Pancreas (tissue), 10 donors: ENCODE measurements at regions not wholly inside any gene's neighbourhood (a gene's known extent, or its start where the extent isn't known, plus 50 kb on each side); places are given as distances from the start of the nearest gene placed in this dataset.
"Not testable (repeated sequence)": the region's sequence is repeated elsewhere in the genome, so short reads cannot be mapped to it uniquely, and the experiment has no call there.

Source experiments
- ATAC-seq, 4 donors: fragments of 200-7000 bp; cut with Tn5 transposase; one replicate each; pipeline versions ENCODE4 v1.8.0 to v1.9.1; 2020; ENCODE audit warnings: mild to moderate bottlenecking in 4 of 4, moderate library complexity in 4 of 4
- DNase-seq, 6 donors: peaks; one replicate each; pipeline ENCODE4 v3.0.0-alpha.2; 2020
- FAIRE-seq: peaks from 2 replicates; lab custom pipeline; 2012; peaks lifted over from hg19 to GRCh38; lab: Jason Lieb, UNC
- H3K27ac ChIP-seq, 4 donors: fragments of 200-600 bp; sonication (generic); 1 replicate in 3 of 4; 2 replicates in 1 of 4; pipeline versions ENCODE4 v1.5.0 to v1.8.0; 2020
- H3K27me3 ChIP-seq, 4 donors: fragments of 200-600 bp; one replicate each; pipeline ENCODE4 v1.8.0; 2021
- H3K36me3 ChIP-seq, 3 donors: fragments of 200-600 bp; sonication (generic) in 1 of 3; one replicate each; pipeline versions ENCODE4 v1.5.0 to v1.8.0; 2020 to 2021
- H3K4me1 ChIP-seq, 3 donors: fragments of 200-600 bp; one replicate each; pipeline ENCODE4 v1.8.0; 2021
- H3K4me3 ChIP-seq, 4 donors: fragments of 200-600 bp; sonication (generic) in 2 of 4; one replicate each; pipeline versions ENCODE4 v1.5.0 to v1.8.0; 2020 to 2021
- H3K9me3 ChIP-seq, 4 donors: fragments of 200-600 bp; one replicate each; pipeline ENCODE4 v1.8.0; 2021
- WGBS, 2 donors: extraction: QIAGEN DNeasy Blood & Tissue Kit; methylation state at CpG; one replicate each; pipeline ENCODE4 v1.1.7; 2013; 5-methylcytosine and 5-hydroxymethylcytosine counted together
- intact Hi-C, 3 donors: fragments of 100-400 bp; cut with DNase I; formaldehyde crosslinking; loops; one replicate each; pipeline versions ENCODE4 v1.11.1 to v1.14.2; 2022
- TF ChIP-seq, protein P1 (sequence below), 4 donors: fragments of 200-600 bp; sonication (generic) in 3 of 4; IDR thresholded peaks; one replicate each; pipeline versions ENCODE4 v1.5.0 to v1.8.0; 2021; ENCODE audit warnings: antibody characterized with exemption in 4 of 4
- donor health status: healthy with polysubstance abuse.
- donor health status: DM: no; HTN: no; CAD: no; lungs with moderate emphysema.
- donor health status: DM: no; HTN: no; CAD: no.
- donor health status: control.
- donor health status: control.
- donor health status: Bipolar disorder and iron deficiency.
- donor health status: DM: yes; HTN: yes; CAD: no.
- donor health status: DM: no; HTN: no; CAD: no.
- donor health status: DM: no; HTN: no; CAD: no.
- donor health status: DM: yes; HTN: yes; CAD: no.

DNA sequence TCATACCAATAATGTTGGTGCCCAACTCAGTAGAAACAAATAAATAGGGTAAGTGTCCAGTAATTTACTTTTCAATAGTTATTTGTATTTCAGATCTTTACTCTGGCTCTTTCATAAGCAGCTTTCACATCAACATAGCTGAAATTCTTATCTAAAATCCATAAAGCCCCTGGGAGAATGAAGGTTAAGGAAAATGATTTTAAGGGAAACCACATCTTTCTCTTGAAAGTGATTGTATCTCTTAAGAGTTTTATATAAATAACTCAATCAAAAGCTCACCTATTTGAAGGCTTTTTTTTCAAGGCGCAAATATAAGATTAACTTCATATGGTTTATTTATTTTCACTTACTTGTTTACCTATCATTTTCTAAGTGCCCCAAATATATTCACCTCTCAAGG lies 324.4 kb downstream of the HGF start:
- H3K27me3 ChIP-seq = no peaks in the 10 kb centered on the region
- TF ChIP-seq, protein P1, sequence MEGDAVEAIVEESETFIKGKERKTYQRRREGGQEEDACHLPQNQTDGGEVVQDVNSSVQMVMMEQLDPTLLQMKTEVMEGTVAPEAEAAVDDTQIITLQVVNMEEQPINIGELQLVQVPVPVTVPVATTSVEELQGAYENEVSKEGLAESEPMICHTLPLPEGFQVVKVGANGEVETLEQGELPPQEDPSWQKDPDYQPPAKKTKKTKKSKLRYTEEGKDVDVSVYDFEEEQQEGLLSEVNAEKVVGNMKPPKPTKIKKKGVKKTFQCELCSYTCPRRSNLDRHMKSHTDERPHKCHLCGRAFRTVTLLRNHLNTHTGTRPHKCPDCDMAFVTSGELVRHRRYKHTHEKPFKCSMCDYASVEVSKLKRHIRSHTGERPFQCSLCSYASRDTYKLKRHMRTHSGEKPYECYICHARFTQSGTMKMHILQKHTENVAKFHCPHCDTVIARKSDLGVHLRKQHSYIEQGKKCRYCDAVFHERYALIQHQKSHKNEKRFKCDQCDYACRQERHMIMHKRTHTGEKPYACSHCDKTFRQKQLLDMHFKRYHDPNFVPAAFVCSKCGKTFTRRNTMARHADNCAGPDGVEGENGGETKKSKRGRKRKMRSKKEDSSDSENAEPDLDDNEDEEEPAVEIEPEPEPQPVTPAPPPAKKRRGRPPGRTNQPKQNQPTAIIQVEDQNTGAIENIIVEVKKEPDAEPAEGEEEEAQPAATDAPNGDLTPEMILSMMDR (IDR thresholded peaks at IDR 0.05) = no peak
- no peaks in the 10 kb centered on the region for H3K4me1 ChIP-seq
- no peaks in the 10 kb centered on the region for H3K9me3 ChIP-seq
- no peaks in the 10 kb centered on the region for H3K36me3 ChIP-seq
- ATAC-seq (no peak), FAIRE-seq (no peak), DNase-seq (no peak)
- H3K4me3 ChIP-seq = no peak overlapping the region
- 85 to 90% methylated on average over 1 of the region's 1 CpG for WGBS, 2 donors
- intact Hi-C loops = no loop called here
- no peak overlapping the region for H3K27ac ChIP-seq

DNA sequence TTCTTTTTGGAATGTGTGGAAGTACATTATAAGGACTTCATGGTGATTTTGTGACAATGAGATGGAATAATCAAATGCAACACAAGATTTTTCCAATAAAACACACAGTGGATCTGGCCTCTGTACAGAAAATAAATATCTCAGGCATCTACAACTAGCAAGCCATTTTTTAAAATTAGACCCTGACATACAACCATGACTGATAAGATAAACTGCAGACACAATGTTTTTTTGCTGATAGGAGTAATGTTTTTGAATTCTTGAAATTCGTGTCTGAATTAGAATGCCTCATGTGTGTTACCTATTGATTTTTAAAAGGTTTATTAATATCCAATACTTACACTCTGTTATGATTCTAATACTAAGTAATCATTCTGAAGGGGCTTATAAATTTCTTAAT lies 328.1 kb downstream of the HGF start:
- Histone ChIP-seq H3K4me1 (no peaks in the 10 kb centered on the region), H3K9me3 (no peaks in the 10 kb centered on the region), H3K36me3 (no peaks in the 10 kb centered on the region), H3K27me3 (no peaks in the 10 kb centered on the region), H3K27ac (no peak overlapping the region), H3K4me3 (no peak overlapping the region)
- intact Hi-C loops = no loop called here
- TF ChIP-seq, protein P1 (IDR thresholded peaks at IDR 0.05) = no peak
- WGBS, 2 donors = 3 to 8% methylated on average over 1 of the region's 1 CpG
- DNase-seq (no peak), FAIRE-seq (no peak), ATAC-seq (no peak)

DNA sequence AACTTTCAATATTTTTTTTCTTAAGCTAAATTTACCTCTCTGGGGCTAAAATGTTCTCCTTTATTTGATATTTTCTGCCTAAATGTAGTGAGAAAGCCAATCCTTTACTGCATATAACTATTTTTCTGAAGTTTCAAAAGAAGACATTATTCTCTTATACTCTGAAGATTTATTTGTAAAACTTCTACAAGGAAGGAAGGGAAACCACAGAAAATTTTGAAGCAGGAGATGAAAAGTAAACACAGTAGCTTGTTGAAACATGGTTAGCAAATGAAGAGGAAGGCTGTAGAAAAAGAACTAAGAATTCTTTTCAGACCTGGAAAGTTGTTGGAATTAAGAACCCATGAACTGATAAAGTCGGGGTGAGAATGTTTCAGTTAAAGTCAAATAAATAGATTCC lies 330.3 kb downstream of the HGF start:
- no peaks in the 10 kb centered on the region for H3K4me1 ChIP-seq
- H3K36me3 ChIP-seq = no peaks in the 10 kb centered on the region
- 47 to 49% methylated on average over 1 of the region's 1 CpG for WGBS, 2 donors
- no peak for ATAC-seq
- no peak overlapping the region for H3K4me3 ChIP-seq
- TF ChIP-seq, protein P1 (IDR thresholded peaks at IDR 0.05) = no peak
- no peak overlapping the region for H3K27ac ChIP-seq
- intact Hi-C loops = no loop called here
- no peak for DNase-seq
- no peaks in the 10 kb centered on the region for H3K27me3 ChIP-seq
- FAIRE-seq = no peak
- no peaks in the 10 kb centered on the region for H3K9me3 ChIP-seq

DNA sequence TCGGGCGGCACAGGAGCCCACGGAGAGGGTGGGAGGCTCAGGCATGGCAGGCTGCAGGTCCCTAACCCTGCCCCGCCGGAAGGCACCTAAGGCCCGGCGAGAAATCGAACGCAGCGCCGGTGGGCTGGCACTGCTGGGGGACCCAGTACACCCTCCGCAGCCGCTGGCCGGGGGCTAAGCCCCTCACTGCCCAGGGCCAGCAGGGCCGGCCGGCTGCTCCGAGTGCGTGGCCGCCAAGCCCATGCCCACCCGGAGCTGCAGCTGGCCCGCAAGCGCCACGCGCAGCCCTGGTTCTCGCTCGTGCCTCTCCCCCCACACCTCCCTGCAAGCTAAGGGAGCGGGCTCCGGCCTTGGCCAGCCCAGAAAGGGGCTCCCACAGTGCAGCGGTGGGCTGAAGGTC lies 332.7 kb downstream of the HGF start:
- intact Hi-C loops, FAIRE-seq, ATAC-seq, H3K36me3 ChIP-seq, H3K4me3 ChIP-seq, H3K4me1 ChIP-seq, H3K27ac ChIP-seq, H3K27me3 ChIP-seq, H3K9me3 ChIP-seq: not testable (repeated sequence)
- WGBS, 2 donors = 93 to 97% methylated on average over 19 to 29 of the region's 29 CpGs
- peak in 1 of 6 donors; percentile 44 for DNase-seq

DNA sequence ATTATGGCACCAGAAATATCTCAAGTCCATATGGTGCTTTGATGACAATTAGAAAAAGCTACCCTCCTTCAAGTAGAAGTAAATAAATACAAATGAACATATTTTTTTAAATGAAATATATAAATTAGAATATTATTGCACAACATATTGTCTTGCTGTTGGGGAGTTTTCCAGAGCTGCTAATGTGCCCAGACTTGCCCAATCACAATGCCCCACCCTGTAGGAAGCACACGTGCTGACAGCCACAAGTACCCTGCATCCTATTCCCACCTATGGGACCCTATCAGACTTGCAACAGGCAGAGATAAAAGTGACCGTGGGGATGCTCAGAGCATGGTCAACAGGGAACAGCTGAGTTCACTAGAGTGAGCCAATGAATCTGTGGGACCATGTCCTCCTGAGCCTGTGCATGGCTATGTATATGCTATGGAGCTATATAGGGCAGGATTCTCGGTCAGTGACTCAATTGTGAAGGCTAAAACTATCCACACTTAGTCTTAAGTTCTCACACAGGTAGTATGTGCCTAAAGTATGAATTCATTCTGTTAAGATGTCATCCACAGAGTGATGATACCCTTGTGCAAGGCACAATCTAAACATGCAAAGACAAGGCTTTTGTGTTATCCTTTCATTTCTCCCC lies 336.0 kb downstream of the HGF start:
- intact Hi-C loops = no loop called here

More for the DNA sequence above, 336.0 kb downstream of the HGF start:
- DNase-seq (no peak), FAIRE-seq (no peak), ATAC-seq (no peak)
- 71 to 79% methylated on average over 3 of the region's 3 CpGs for WGBS, 2 donors
- H3K36me3 ChIP-seq = no peaks in the 10 kb centered on the region
- H3K4me1 ChIP-seq = no peaks in the 10 kb centered on the region
- H3K4me3 ChIP-seq = no peak overlapping the region
- no peaks in the 10 kb centered on the region for H3K27me3 ChIP-seq
- TF ChIP-seq, protein P1 (IDR thresholded peaks at IDR 0.05) = no peak
- H3K27ac ChIP-seq = no peak overlapping the region
- H3K9me3 ChIP-seq = no peaks in the 10 kb centered on the region
